ENCODE measurements at regions not wholly inside any gene's neighbourhood (a gene's known extent, or its start where the extent isn't known, plus 50 kb on each side); places are given as distances from the start of the nearest gene placed in this dataset.

DNA sequence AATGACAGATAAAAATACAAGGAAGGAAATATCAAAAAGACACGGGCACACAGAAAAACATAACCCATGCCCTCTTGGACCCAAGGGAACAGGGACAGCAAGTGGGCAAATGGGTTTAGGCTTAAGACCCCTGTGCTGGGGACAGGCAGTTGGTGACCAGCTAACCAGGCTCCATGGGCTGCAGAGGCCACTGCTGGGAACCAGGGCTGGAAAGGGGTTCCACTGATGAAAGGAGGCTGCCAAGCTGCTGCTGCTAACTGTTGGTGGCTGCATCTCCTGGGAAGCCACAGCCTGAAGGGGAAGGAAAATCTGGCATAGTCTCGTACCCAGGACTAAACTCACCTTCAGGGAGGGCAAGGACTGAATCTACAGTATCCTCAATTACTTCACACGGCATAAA, 579.2 kb upstream of the MGMT start:
- TF ChIP-seq, protein P1, sequence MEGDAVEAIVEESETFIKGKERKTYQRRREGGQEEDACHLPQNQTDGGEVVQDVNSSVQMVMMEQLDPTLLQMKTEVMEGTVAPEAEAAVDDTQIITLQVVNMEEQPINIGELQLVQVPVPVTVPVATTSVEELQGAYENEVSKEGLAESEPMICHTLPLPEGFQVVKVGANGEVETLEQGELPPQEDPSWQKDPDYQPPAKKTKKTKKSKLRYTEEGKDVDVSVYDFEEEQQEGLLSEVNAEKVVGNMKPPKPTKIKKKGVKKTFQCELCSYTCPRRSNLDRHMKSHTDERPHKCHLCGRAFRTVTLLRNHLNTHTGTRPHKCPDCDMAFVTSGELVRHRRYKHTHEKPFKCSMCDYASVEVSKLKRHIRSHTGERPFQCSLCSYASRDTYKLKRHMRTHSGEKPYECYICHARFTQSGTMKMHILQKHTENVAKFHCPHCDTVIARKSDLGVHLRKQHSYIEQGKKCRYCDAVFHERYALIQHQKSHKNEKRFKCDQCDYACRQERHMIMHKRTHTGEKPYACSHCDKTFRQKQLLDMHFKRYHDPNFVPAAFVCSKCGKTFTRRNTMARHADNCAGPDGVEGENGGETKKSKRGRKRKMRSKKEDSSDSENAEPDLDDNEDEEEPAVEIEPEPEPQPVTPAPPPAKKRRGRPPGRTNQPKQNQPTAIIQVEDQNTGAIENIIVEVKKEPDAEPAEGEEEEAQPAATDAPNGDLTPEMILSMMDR (IDR thresholded peaks at IDR 0.05; ENCODE audit: poor library complexity), result no peak
- TF ChIP-seq EZH2 (IDR thresholded peaks at IDR 0.05; ENCODE audit: borderline replicate concordance) (no peak), EZH2phosphoT487 (IDR thresholded peaks at IDR 0.05; ENCODE audit: low read depth, severe bottlenecking, unreplicated experiment) (no peak)
